HCT116 (cell line): ENCODE measurements at regions not wholly inside any gene's neighbourhood (a gene's known extent, or its start where the extent isn't known, plus 50 kb on each side); places are given as distances from the start of the nearest gene placed in this dataset.

Experiments used
- CTCF ChIP-seq, 3 experiments: fragments of 200-600 bp in 1 of 3; sonication (generic) in 1 of 3; IDR thresholded peaks in 2 of 3; conservative IDR thresholded peaks in 1 of 3; 2 replicates each; pipeline ENCODE4 v1.5.1; 2012 to 2017; ENCODE audit warnings: low read depth in 2 of 3, low read length in 2 of 3, antibody characterized with exemption in 1 of 3, borderline replicate concordance in 1 of 3, control low read depth in 1 of 3, mild to moderate bottlenecking in 1 of 3, mixed read lengths in 1 of 3, mixed run types in 1 of 3, moderate library complexity in 1 of 3; ENCODE audit not compliant: insufficient read depth in 1 of 3
- EZH2 ChIP-seq: fragments of 200-600 bp; sonication (generic); IDR thresholded peaks from 2 replicates; pipeline ENCODE4 v1.6.1; 2017; ENCODE audit warnings: antibody characterized with exemption, mixed run types
- MAX ChIP-seq: IDR thresholded peaks from 2 replicates; pipeline ENCODE4 v1.6.1; 2012
- POLR2AphosphoS5 ChIP-seq: IDR thresholded peaks from 2 replicates; pipeline ENCODE4 v1.6.1; 2011; ENCODE audit warnings: mild to moderate bottlenecking, low read depth, low read length, moderate library complexity

GRCh38 chr1:56180520-56181190 lies 398.7 kb downstream of the PLPP3 start:
- TF ChIP-seq MAX (no peak), CTCF (IDR thresholded peaks at IDR 0.05 in 2 of 3, conservative IDR thresholded peaks at IDR 0.05 in 1 of 3; ENCODE audit: borderline replicate concordance in 1 of 3, insufficient read depth in 1 of 3, low read depth in 2 of 3, low read length in 2 of 3) (no peak), EZH2 (no peak), POLR2AphosphoS5 (no peak)
